ENCODE measurements at regions not wholly inside any gene's neighbourhood (a gene's known extent, or its start where the extent isn't known, plus 50 kb on each side); places are given as distances from the start of the nearest gene placed in this dataset.

DNA sequence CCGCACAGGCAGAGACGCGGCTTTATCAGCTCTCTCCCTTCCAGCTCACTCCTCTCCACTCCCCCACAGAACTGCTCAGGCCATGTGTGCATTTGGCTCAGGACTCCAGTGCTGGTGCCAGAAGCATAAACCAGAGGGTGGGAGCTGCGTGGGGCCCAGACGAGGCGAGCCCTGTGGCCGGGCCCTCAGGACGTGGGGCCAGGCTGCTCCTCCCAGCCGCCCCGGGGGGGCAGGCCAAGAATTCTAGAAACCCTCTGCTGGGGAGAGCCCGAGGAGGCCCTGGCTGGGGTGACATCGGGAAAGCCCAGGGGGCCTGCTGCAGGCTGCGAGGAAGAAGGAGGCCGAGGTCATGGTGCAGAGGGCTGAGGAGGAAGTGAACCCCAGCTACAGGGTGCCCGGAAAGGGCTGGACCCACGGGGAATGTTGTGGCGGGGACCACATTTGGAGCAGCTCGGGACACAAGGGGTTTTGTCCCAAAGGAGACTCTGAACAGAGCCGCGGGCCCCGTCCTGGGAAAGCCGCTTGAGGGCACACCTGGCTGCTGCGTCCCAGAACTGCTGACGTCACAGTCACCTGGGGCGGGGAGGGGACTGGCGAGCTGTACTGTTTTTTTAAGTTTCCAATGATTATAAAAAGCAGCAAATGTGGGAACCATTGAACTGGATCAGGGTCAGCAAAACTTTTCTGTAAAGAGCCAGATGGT is 107.1 kb downstream of the BANF2 start:
- H3K27me3 ChIP-seq (ENCODE audit: control insufficient read depth, insufficient read depth, low read length): no peaks in the 10 kb centered on the region
- 28% methylated on average over 15 of the region's 26 CpGs; no CpG with 5 or more reads in 1 of the 2 experiments for WGBS, 2 experiments (ENCODE audit: extremely low coverage in 2 of 2, insufficient read length in 1 of 2)
- in situ Hi-C loops (cut with MboI; ENCODE audit: low sequenced_read_pairs): no loop called here
- no peaks in the 10 kb centered on the region for H3K9me3 ChIP-seq (ENCODE audit: control insufficient read depth, insufficient read depth, low read length)
- peak overlapping the region; percentile 4; the same call in 1 of the 2 replicates for H3K23ac ChIP-seq (ENCODE audit: low read depth, low read length)
- CTCF ChIA-PET: interaction anchor here (0.9 to 1.3 kb wide), 2 partner anchors 89 to 132 kb away, joined by 3 to 4 read pairs; no protein-coding TSS in a partner anchor
- H2AK9ac ChIP-seq (replicated peaks; ENCODE audit: low read depth, low read length, poor library complexity): peak overlapping the region; percentile 49
- peak overlapping the region; percentile 79 for H4K5ac ChIP-seq (ENCODE audit: low read depth, low read length)
- DNase-seq (peak; percentile 78), ATAC-seq (ENCODE audit: low read depth) (peak; percentile 83)
- H4K8ac ChIP-seq (ENCODE audit: low read depth in 2 of 2, low read length in 2 of 2): peak overlapping the region; percentile 95 to 97
- H3K18ac ChIP-seq (ENCODE audit: low read depth, low read length): peak overlapping the region; percentile 94
- H3K9ac ChIP-seq (ENCODE audit: low read depth, low read length): peak overlapping the region; percentile 69
- POLR2A ChIA-PET (ENCODE audit: unreplicated experiment): no interaction called here
- no peaks in the 10 kb centered on the region for H3K36me3 ChIP-seq (ENCODE audit: control insufficient read depth, insufficient read depth, low read length)
- intact Hi-C loops (cut with micrococcal nuclease): no loop called here
- peak overlapping the region; percentile 69 for H2AFZ ChIP-seq (replicated peaks; ENCODE audit: low read length, poor library complexity)
- peaks cover 43% of the 10 kb centered on the region for H3K4me1 ChIP-seq (ENCODE audit: control insufficient read depth, insufficient read depth, low read length)
- H3K4ac ChIP-seq (ENCODE audit: low read depth, low read length): peak overlapping the region; percentile 87
- peak overlapping the region; percentile 59 for H2BK5ac ChIP-seq (ENCODE audit: low read depth, low read length, poor library complexity, severe bottlenecking)
- H3K56ac ChIP-seq (ENCODE audit: extremely low read depth, insufficient read depth, low read length): 0 out of 2 replicates have a peak overlapping the region, but pooled peaks have one; percentile 27
- TF ChIP-seq MXI1 (IDR thresholded peaks at IDR 0.05; ENCODE audit: borderline replicate concordance, low read depth, low read length) (peak; percentile 85; the same call in 1 of the 2 replicates), MAZ (IDR thresholded peaks at IDR 0.05; ENCODE audit: borderline replicate concordance, low read depth, low read length) (peak; percentile 39; the same call in 1 of the 2 replicates), RFX5 (IDR thresholded peaks at IDR 0.05; ENCODE audit: low read depth, low read length) (no peak)
- TF ChIP-seq, protein P1, sequence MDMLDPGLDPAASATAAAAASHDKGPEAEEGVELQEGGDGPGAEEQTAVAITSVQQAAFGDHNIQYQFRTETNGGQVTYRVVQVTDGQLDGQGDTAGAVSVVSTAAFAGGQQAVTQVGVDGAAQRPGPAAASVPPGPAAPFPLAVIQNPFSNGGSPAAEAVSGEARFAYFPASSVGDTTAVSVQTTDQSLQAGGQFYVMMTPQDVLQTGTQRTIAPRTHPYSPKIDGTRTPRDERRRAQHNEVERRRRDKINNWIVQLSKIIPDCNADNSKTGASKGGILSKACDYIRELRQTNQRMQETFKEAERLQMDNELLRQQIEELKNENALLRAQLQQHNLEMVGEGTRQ (IDR thresholded peaks at IDR 0.05; ENCODE audit: low read depth, low read length): peak; percentile 46; the same call in 1 of the 2 replicates
- peak overlapping the region; percentile 42; the same call in 1 of the 2 replicates for H3K4me2 ChIP-seq (ENCODE audit: low read depth, low read length)
- peak overlapping the region; percentile 63 for H4K91ac ChIP-seq (ENCODE audit: insufficient read depth, low read depth, low read length)
- peak overlapping the region; percentile 89; the same call in 1 of the 2 replicates for H3K14ac ChIP-seq (replicated peaks; ENCODE audit: low read depth, low read length)
- H2BK120ac ChIP-seq (ENCODE audit: low read depth, low read length): peak overlapping the region; percentile 89
- peak overlapping the region; percentile 71 for H3K27ac ChIP-seq (ENCODE audit: insufficient read depth, low read length)
- no TSS peak for BruUV-seq (replicated peaks)
- dilution Hi-C loops (cut with HindIII; ENCODE audit: low sequenced_read_pairs, unreplicated experiment): no loop called here
- H3K9me1 ChIP-seq (ENCODE audit: insufficient read depth, low read length): peaks cover 11% of the 10 kb centered on the region
- no peaks in the 10 kb centered on the region for H3K79me1 ChIP-seq (ENCODE audit: low read depth in 1 of 2, low read length in 2 of 2)
- no peak overlapping the region for H3K4me3 ChIP-seq (ENCODE audit: insufficient read depth, low read depth, low read length)
- no peaks in the 10 kb centered on the region for H4K20me1 ChIP-seq (ENCODE audit: insufficient read depth, low read length)
- H2BK20ac ChIP-seq (ENCODE audit: low read depth, low read length): peak overlapping the region; percentile 83
- peak overlapping the region; percentile 93; the same call in 2 of the 3 replicates for H2BK15ac ChIP-seq (ENCODE audit: low read depth, low read length)
- no peak overlapping the region for H2AK5ac ChIP-seq (ENCODE audit: low read depth, low read length)

All from IMR-90 (cell line).